ENCODE measurements at regions not wholly inside any gene's neighbourhood (a gene's known extent, or its start where the extent isn't known, plus 50 kb on each side); places are given as distances from the start of the nearest gene placed in this dataset.

GRCh38 chr4:180057299-180057721 is 2185.9 kb upstream of the TENM3 start:
- Histone ChIP-seq H3K4me3 (ENCODE audit: low read length) (no peak overlapping the region), H4K5ac (ENCODE audit: low read length) (no peak overlapping the region), H3K79me2 (ENCODE audit: control insufficient read depth, insufficient read depth, low read length) (no peaks in the 10 kb centered on the region), H3K18ac (ENCODE audit: low read length) (peak overlapping the region; percentile 82), H2BK120ac (ENCODE audit: low read depth, low read length) (no peak overlapping the region), H4K8ac (ENCODE audit: low read depth, low read length) (no peak overlapping the region), H3K4me2 (ENCODE audit: low read length) (peak overlapping the region; percentile 70), H3K27ac (ENCODE audit: low read depth, low read length) (no peak overlapping the region), H3K9ac (ENCODE audit: low read length) (no peak overlapping the region), H2BK15ac (replicated peaks; ENCODE audit: low read depth) (no peak overlapping the region), H3K27me3 (ENCODE audit: insufficient read depth, low read length, poor library complexity) (peaks cover 2% of the 10 kb centered on the region), H3K4me1 (ENCODE audit: control insufficient read depth, low read depth, low read length) (no peaks in the 10 kb centered on the region), H3K79me1 (ENCODE audit: low read length) (no peaks in the 10 kb centered on the region), H2BK5ac (ENCODE audit: low read length) (no peak overlapping the region), H3K36me3 (ENCODE audit: control insufficient read depth, insufficient read depth, low read length) (no peaks in the 10 kb centered on the region), H3K56ac (ENCODE audit: low read length) (no peak overlapping the region), H3K23ac (ENCODE audit: low read length) (no peak overlapping the region), H2AK5ac (ENCODE audit: low read length) (no peak overlapping the region), H3K4ac (ENCODE audit: low read depth, low read length) (no peak overlapping the region)
- no CpG with 5 or more reads among the region's 8 CpGs for WGBS (ENCODE audit: extremely low coverage, insufficient coverage, low lambda C conversion rate)
- DNase-seq = peak; percentile 66

DNA sequence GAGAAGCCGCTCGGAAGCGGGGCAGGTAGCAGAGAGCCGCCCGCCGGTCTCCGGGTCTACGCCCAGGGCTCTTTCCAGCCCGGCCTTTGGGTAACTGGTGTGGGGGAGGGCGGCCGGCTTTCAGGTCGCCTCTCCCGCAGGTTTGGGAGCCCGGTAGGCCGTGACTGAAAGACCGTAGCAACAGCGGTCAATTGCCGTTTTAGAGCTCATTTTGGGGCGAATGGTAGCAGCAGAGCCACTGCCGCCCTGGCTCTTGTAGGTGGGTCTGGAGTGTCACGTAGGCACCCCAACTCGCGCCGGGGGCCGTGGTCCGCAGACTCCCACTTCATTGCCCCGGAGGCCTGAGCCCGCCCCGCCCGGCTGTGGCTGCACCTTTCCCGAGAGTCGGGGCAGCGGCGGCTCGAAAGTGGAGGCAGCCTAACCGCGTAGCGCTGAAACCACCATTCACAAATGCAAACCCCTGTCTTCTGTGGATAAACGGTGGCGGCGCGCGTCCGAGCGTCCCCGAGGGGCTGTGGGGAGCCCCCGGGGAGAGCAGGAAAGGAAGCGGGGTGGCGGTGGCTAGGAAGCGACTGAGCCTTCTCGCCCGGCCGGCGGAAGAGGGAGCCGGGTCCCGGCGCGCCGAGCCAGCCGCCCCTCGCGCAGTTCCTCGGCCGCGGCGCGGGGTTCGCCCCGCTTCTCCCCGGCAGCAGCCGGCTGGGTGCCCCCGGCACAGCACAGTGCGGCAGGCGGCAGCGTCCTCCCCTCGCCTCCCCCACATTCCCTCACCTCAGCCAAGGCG is 2185.1 kb upstream of the TENM3 start:
- H3K56ac ChIP-seq (ENCODE audit: low read length) = peak overlapping the region; percentile 93
- H3K27ac ChIP-seq (ENCODE audit: low read depth, low read length) = peak overlapping the region; percentile 19
- peak overlapping the region; percentile 22 for H3K4ac ChIP-seq (ENCODE audit: low read depth, low read length)
- H3K27me3 ChIP-seq (ENCODE audit: insufficient read depth, low read length, poor library complexity) = peaks cover 2% of the 10 kb centered on the region
- H3K4me2 ChIP-seq (ENCODE audit: low read length) = peak overlapping the region; percentile 70
- H3K23ac ChIP-seq (ENCODE audit: low read length) = no peak overlapping the region
- peak overlapping the region; percentile 35 for H2BK5ac ChIP-seq (ENCODE audit: low read length)
- H2BK15ac ChIP-seq (replicated peaks; ENCODE audit: low read depth) = peak overlapping the region; percentile 80
- WGBS (ENCODE audit: extremely low coverage, insufficient coverage, low lambda C conversion rate) = no CpG with 5 or more reads among the region's 77 CpGs
- H2AK5ac ChIP-seq (ENCODE audit: low read length) = no peak overlapping the region
- no peaks in the 10 kb centered on the region for H3K36me3 ChIP-seq (ENCODE audit: control insufficient read depth, insufficient read depth, low read length)
- H2BK120ac ChIP-seq (ENCODE audit: low read depth, low read length) = no peak overlapping the region
- H3K4me3 ChIP-seq (ENCODE audit: low read length) = peak overlapping the region; percentile 72
- peak overlapping the region; percentile 82 for H3K18ac ChIP-seq (ENCODE audit: low read length)
- H3K79me1 ChIP-seq (ENCODE audit: low read length) = no peaks in the 10 kb centered on the region
- H4K5ac ChIP-seq (ENCODE audit: low read length) = no peak overlapping the region
- peak overlapping the region; percentile 28 for H4K8ac ChIP-seq (ENCODE audit: low read depth, low read length)
- peak overlapping the region; percentile 82 for H3K9ac ChIP-seq (ENCODE audit: low read length)
- no peaks in the 10 kb centered on the region for H3K4me1 ChIP-seq (ENCODE audit: control insufficient read depth, low read depth, low read length)
- no peaks in the 10 kb centered on the region for H3K79me2 ChIP-seq (ENCODE audit: control insufficient read depth, insufficient read depth, low read length)
- peak; percentile 70 for DNase-seq

DNA sequence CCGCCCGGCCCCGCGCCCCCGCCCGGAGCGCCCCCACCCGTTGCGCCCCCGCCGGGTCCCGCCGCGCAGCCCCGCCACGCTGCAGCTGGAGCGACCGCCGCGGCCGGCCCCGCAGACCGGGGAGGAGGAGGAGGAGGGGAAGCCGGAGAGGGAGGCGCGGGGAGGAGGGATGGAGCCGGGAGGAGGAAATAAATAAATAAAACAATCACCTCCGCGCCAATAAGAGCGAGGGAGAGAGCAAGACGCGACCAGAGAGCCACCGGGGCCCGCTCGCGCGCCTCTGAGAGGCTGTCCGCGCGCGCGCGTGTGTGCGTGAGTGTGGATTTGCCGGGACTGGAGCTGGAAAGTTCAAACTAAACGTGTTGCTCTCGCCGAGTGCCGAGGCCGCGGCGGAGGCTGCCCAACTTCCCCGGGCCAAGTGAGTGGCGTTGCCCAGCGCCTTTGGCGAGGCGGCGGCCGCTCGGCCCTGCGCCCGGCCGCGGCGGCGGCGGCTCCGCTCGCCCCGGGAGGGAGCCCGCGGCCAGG is 2184.4 kb upstream of the TENM3 start:
- Histone ChIP-seq H2BK15ac (replicated peaks; ENCODE audit: low read depth) (peak overlapping the region; percentile 80), H3K27me3 (ENCODE audit: insufficient read depth, low read length, poor library complexity) (peaks cover 2% of the 10 kb centered on the region)

GRCh38 chr4:180059216-180059881 is 2183.9 kb upstream of the TENM3 start:
- DNase-seq = peak; percentile 59

More for the DNA sequence above, 2184.4 kb upstream of the TENM3 start:
- H3K4me2 ChIP-seq (ENCODE audit: low read length) = peak overlapping the region; percentile 84
- H4K5ac ChIP-seq (ENCODE audit: low read length) = no peak overlapping the region
- H3K18ac ChIP-seq (ENCODE audit: low read length) = peak overlapping the region; percentile 82
- no peak overlapping the region for H3K23ac ChIP-seq (ENCODE audit: low read length)
- no peaks in the 10 kb centered on the region for H3K79me2 ChIP-seq (ENCODE audit: control insufficient read depth, insufficient read depth, low read length)
- H2BK5ac ChIP-seq (ENCODE audit: low read length) = no peak overlapping the region
- no peak overlapping the region for H2AK5ac ChIP-seq (ENCODE audit: low read length)
- peak; percentile 87 for DNase-seq
- peak overlapping the region; percentile 54 for H3K9ac ChIP-seq (ENCODE audit: low read length)
- H3K36me3 ChIP-seq (ENCODE audit: control insufficient read depth, insufficient read depth, low read length) = no peaks in the 10 kb centered on the region
- no CpG with 5 or more reads among the region's 72 CpGs for WGBS (ENCODE audit: extremely low coverage, insufficient coverage, low lambda C conversion rate)
- no peak overlapping the region for H2BK120ac ChIP-seq (ENCODE audit: low read depth, low read length)
- peak overlapping the region; percentile 22 for H3K4ac ChIP-seq (ENCODE audit: low read depth, low read length)
- H3K79me1 ChIP-seq (ENCODE audit: low read length) = no peaks in the 10 kb centered on the region
- H4K8ac ChIP-seq (ENCODE audit: low read depth, low read length) = peak overlapping the region; percentile 28
- H3K4me3 ChIP-seq (ENCODE audit: low read length) = peak overlapping the region; percentile 68
- H3K56ac ChIP-seq (ENCODE audit: low read length) = peak overlapping the region; percentile 74
- no peaks in the 10 kb centered on the region for H3K4me1 ChIP-seq (ENCODE audit: control insufficient read depth, low read depth, low read length)
- no peak overlapping the region for H3K27ac ChIP-seq (ENCODE audit: low read depth, low read length)

GRCh38 chr4:180060159-180060889 is 2182.9 kb upstream of the TENM3 start:
- peak; percentile 28 for DNase-seq
- Histone ChIP-seq H4K5ac (ENCODE audit: low read length) (no peak overlapping the region), H2BK120ac (ENCODE audit: low read depth, low read length) (no peak overlapping the region), H3K9ac (ENCODE audit: low read length) (no peak overlapping the region), H3K27me3 (ENCODE audit: insufficient read depth, low read length, poor library complexity) (peaks cover 2% of the 10 kb centered on the region), H3K27ac (ENCODE audit: low read depth, low read length) (no peak overlapping the region), H3K4me1 (ENCODE audit: control insufficient read depth, low read depth, low read length) (no peaks in the 10 kb centered on the region), H3K56ac (ENCODE audit: low read length) (no peak overlapping the region), H2BK5ac (ENCODE audit: low read length) (no peak overlapping the region), H2BK15ac (replicated peaks; ENCODE audit: low read depth) (no peak overlapping the region), H3K4ac (ENCODE audit: low read depth, low read length) (no peak overlapping the region), H3K18ac (ENCODE audit: low read length) (no peak overlapping the region), H4K8ac (ENCODE audit: low read depth, low read length) (no peak overlapping the region), H2AK5ac (ENCODE audit: low read length) (no peak overlapping the region), H3K36me3 (ENCODE audit: control insufficient read depth, insufficient read depth, low read length) (no peaks in the 10 kb centered on the region), H3K79me1 (ENCODE audit: low read length) (no peaks in the 10 kb centered on the region), H3K79me2 (ENCODE audit: control insufficient read depth, insufficient read depth, low read length) (no peaks in the 10 kb centered on the region), H3K4me2 (ENCODE audit: low read length) (no peak overlapping the region), H3K4me3 (ENCODE audit: low read length) (no peak overlapping the region), H3K23ac (ENCODE audit: low read length) (no peak overlapping the region)
- no CpG with 5 or more reads among the region's 6 CpGs for WGBS (ENCODE audit: extremely low coverage, insufficient coverage, low lambda C conversion rate)

More at GRCh38 chr4:180059216-180059881, 2183.9 kb upstream of the TENM3 start:
- H3K4me2 ChIP-seq (ENCODE audit: low read length) = peak overlapping the region; percentile 84
- no peak overlapping the region for H3K18ac ChIP-seq (ENCODE audit: low read length)
- no peak overlapping the region for H3K27ac ChIP-seq (ENCODE audit: low read depth, low read length)
- no peak overlapping the region for H4K5ac ChIP-seq (ENCODE audit: low read length)
- no peak overlapping the region for H2AK5ac ChIP-seq (ENCODE audit: low read length)
- H3K9ac ChIP-seq (ENCODE audit: low read length) = peak overlapping the region; percentile 54
- WGBS (ENCODE audit: extremely low coverage, insufficient coverage, low lambda C conversion rate) = no CpG with 5 or more reads among the region's 44 CpGs
- H3K56ac ChIP-seq (ENCODE audit: low read length) = peak overlapping the region; percentile 74
- H3K4ac ChIP-seq (ENCODE audit: low read depth, low read length) = no peak overlapping the region
- H3K36me3 ChIP-seq (ENCODE audit: control insufficient read depth, insufficient read depth, low read length) = no peaks in the 10 kb centered on the region
- no peak overlapping the region for H2BK120ac ChIP-seq (ENCODE audit: low read depth, low read length)
- no peak overlapping the region for H3K23ac ChIP-seq (ENCODE audit: low read length)
- H3K4me3 ChIP-seq (ENCODE audit: low read length) = peak overlapping the region; percentile 68
- peaks cover 2% of the 10 kb centered on the region for H3K27me3 ChIP-seq (ENCODE audit: insufficient read depth, low read length, poor library complexity)
- H4K8ac ChIP-seq (ENCODE audit: low read depth, low read length) = no peak overlapping the region
- no peaks in the 10 kb centered on the region for H3K4me1 ChIP-seq (ENCODE audit: control insufficient read depth, low read depth, low read length)
- no peaks in the 10 kb centered on the region for H3K79me2 ChIP-seq (ENCODE audit: control insufficient read depth, insufficient read depth, low read length)
- no peak overlapping the region for H2BK15ac ChIP-seq (replicated peaks; ENCODE audit: low read depth)
- no peak overlapping the region for H2BK5ac ChIP-seq (ENCODE audit: low read length)
- no peaks in the 10 kb centered on the region for H3K79me1 ChIP-seq (ENCODE audit: low read length)

Measured in mesendoderm (in vitro differentiated cells).